HG02870 (cell line): ENCODE measurements at regions not wholly inside any gene's neighbourhood (a gene's known extent, or its start where the extent isn't known, plus 50 kb on each side); places are given as distances from the start of the nearest gene placed in this dataset.

Experiments
- ATAC-seq: cut with Tn5 transposase; IDR thresholded peaks from one replicate; pipeline ENCODE4 v1.9.1; 2021; ENCODE audit warnings: mild to moderate bottlenecking, moderate library complexity; ENCODE audit not compliant: unreplicated experiment

- ATAC-seq: no peak
Observed at GRCh38 chr10:29765330-29765729, 130.6 kb upstream of the SVIL start.

- ATAC-seq: no peak
Observed at GRCh38 chr10:29763396-29763795, 128.6 kb upstream of the SVIL start.

- no peak for ATAC-seq
Observed at GRCh38 chr10:29761916-29762315, 127.1 kb upstream of the SVIL start.

- ATAC-seq: no peak
Observed at GRCh38 chr10:29760138-29760900, 125.5 kb upstream of the SVIL start.

- ATAC-seq: no peak
Observed at GRCh38 chr10:29757551-29758297, 123.0 kb upstream of the SVIL start.

GRCh38 chr10:29756451-29756850 is 121.7 kb upstream of the SVIL start:
- no peak for ATAC-seq

GRCh38 chr10:29753283-29753682 is 118.5 kb upstream of the SVIL start:
- ATAC-seq: no peak

- no peak for ATAC-seq
Observed at GRCh38 chr10:29751684-29752083, 116.9 kb upstream of the SVIL start.

- no peak for ATAC-seq
Observed at GRCh38 chr10:29751240-29751639, 116.5 kb upstream of the SVIL start.

GRCh38 chr10:29749150-29749549 is 114.4 kb upstream of the SVIL start:
- no peak for ATAC-seq

GRCh38 chr10:29748109-29748650 is 113.4 kb upstream of the SVIL start:
- ATAC-seq: no peak

GRCh38 chr10:29746080-29746797 is 111.5 kb upstream of the SVIL start:
- no peak for ATAC-seq

- ATAC-seq: no peak
Observed at GRCh38 chr10:29740981-29741545, 106.3 kb upstream of the SVIL start.

GRCh38 chr10:29738341-29738740 is 103.6 kb upstream of the SVIL start:
- ATAC-seq: no peak

- no peak for ATAC-seq
Observed at GRCh38 chr10:29737074-29737593, 102.4 kb upstream of the SVIL start.

- ATAC-seq: no peak
Observed at GRCh38 chr10:29736366-29737073, 101.7 kb upstream of the SVIL start.

GRCh38 chr10:29735628-29736365 is 101.0 kb upstream of the SVIL start:
- peak; percentile 78 for ATAC-seq

GRCh38 chr10:29734962-29735627 is 100.3 kb upstream of the SVIL start:
- ATAC-seq: peak; percentile 43

- no peak for ATAC-seq
Observed at GRCh38 chr10:29734640-29734961, 99.8 kb upstream of the SVIL start.
